HEK293T (cell line): ENCODE measurements at regions not wholly inside any gene's neighbourhood (a gene's known extent, or its start where the extent isn't known, plus 50 kb on each side); places are given as distances from the start of the nearest gene placed in this dataset.

Source experiments
- BHLHE40 ChIP-seq: fragments of 450-650 bp; IDR thresholded peaks from 2 replicates; pipeline ENCODE4 v1.6.1; 2016; ENCODE audit warnings: mild to moderate bottlenecking, moderate library complexity, borderline replicate concordance
- ELF4 ChIP-seq: fragments of 450-650 bp; IDR thresholded peaks from 2 replicates; pipeline ENCODE4 v1.6.1; 2017; ENCODE audit warnings: antibody characterized with exemption
- FOXA1 ChIP-seq: fragments of 450-650 bp; IDR thresholded peaks from 2 replicates; pipeline ENCODE4 v1.6.1; 2016; ENCODE audit warnings: mild to moderate bottlenecking
- FOXM1 ChIP-seq: fragments of 450-650 bp; IDR thresholded peaks from 2 replicates; pipeline ENCODE4 v1.6.1; 2017; ENCODE audit warnings: mild to moderate bottlenecking, borderline replicate concordance
- NFRKB ChIP-seq: fragments of 450-650 bp; IDR thresholded peaks from 2 replicates; pipeline ENCODE4 v1.6.1; 2016; ENCODE audit warnings: mild to moderate bottlenecking, moderate library complexity
- SP1 ChIP-seq: fragments of 450-650 bp; IDR thresholded peaks from 2 replicates; pipeline ENCODE4 v1.6.1; 2017
- SUZ12 ChIP-seq: fragments of 450-650 bp; IDR thresholded peaks from 2 replicates; pipeline ENCODE4 v1.6.1; 2016; ENCODE audit warnings: mild to moderate bottlenecking
- ZNF384 ChIP-seq: fragments of 450-650 bp; IDR thresholded peaks from 2 replicates; pipeline ENCODE4 v1.6.1; 2016
- TF ChIP-seq, protein P1 (sequence below): fragments of 450-650 bp; IDR thresholded peaks from 2 replicates; pipeline ENCODE4 v1.6.1; 2016

- TF ChIP-seq SP1 (no peak), FOXM1 (no peak), SUZ12 (no peak), FOXA1 (no peak), BHLHE40 (no peak), ELF4 (no peak), ZNF384 (no peak), NFRKB (no peak)
- TF ChIP-seq, protein P1, sequence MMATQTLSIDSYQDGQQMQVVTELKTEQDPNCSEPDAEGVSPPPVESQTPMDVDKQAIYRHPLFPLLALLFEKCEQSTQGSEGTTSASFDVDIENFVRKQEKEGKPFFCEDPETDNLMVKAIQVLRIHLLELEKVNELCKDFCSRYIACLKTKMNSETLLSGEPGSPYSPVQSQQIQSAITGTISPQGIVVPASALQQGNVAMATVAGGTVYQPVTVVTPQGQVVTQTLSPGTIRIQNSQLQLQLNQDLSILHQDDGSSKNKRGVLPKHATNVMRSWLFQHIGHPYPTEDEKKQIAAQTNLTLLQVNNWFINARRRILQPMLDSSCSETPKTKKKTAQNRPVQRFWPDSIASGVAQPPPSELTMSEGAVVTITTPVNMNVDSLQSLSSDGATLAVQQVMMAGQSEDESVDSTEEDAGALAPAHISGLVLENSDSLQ: no peak
Measured at GRCh38 chr9:30628915-30629567, 1755.4 kb upstream of the ACO1 start.
